B cell (primary cell): ENCODE measurements at regions not wholly inside any gene's neighbourhood (a gene's known extent, or its start where the extent isn't known, plus 50 kb on each side); places are given as distances from the start of the nearest gene placed in this dataset.

Source experiments
- ATAC-seq: fragments of 200-7000 bp; cut with Tn5 transposase; one replicate; pipeline ENCODE4 v1.10.0; 2021; ENCODE audit warnings: low read depth, mild to moderate bottlenecking, moderate number of reproducible peaks, moderate library complexity
- CTCF ChIA-PET: fragments of 350-600 bp; sonication (Branson Sonifier 250); formaldehyde crosslinking; loops from one replicate; lab custom pipeline; 2021; ENCODE audit warnings: antibody characterized with exemption, inconsistent platforms; lab: Charles Lee
- POLR2A ChIA-PET: fragments of 350-600 bp; sonication (Branson Sonifier 250); formaldehyde crosslinking; loops from one replicate; lab custom pipeline; 2021; ENCODE audit warnings: antibody characterized with exemption; lab: Charles Lee
- DNase-seq: peaks from one replicate; pipeline ENCODE4 v3.0.0; 2013
- H2AFZ ChIP-seq: 2 replicates; pipeline ENCODE4 v1.6.1; 2012; ENCODE audit warnings: mild to moderate bottlenecking, low read depth, low read length; ENCODE audit not compliant: insufficient read depth, poor library complexity, severe bottlenecking
- H3K27ac ChIP-seq, 2 donors: 1 replicate in 1 of 2; 2 replicates in 1 of 2; pipeline ENCODE4 v1.5.1; 2012 to 2013; ENCODE audit warnings: low read length in 2 of 2, mild to moderate bottlenecking in 2 of 2, moderate library complexity in 1 of 2
- H3K27me3 ChIP-seq, 4 experiments: fragments of 200-600 bp in 1 of 4; sonication (generic) in 1 of 4; replicated peaks in 1 of 4; 1 replicate in 2 of 4; 2 replicates in 2 of 4; pipeline versions ENCODE4 v1.6.1 to v1.7.0; 2013 to 2016; ENCODE audit warnings: low read length in 3 of 4, mild to moderate bottlenecking in 2 of 4, mixed read lengths in 1 of 4, moderate library complexity in 1 of 4; ENCODE audit not compliant: insufficient read depth in 4 of 4, control insufficient read depth in 3 of 4; ENCODE audit errors: control extremely low read depth in 1 of 4
- H3K36me3 ChIP-seq, 2 experiments: replicated peaks in 1 of 2; 1 replicate in 1 of 2; 2 replicates in 1 of 2; pipeline versions ENCODE4 v1.6.1 to v1.7.1; 2013; ENCODE audit warnings: low read length in 1 of 2; ENCODE audit not compliant: insufficient read depth in 2 of 2, control insufficient read depth in 1 of 2; ENCODE audit errors: control extremely low read depth in 1 of 2, extremely low read depth in 1 of 2
- H3K4me1 ChIP-seq, 2 donors: fragments of 200-600 bp in 1 of 2; sonication (generic) in 1 of 2; 1 replicate in 1 of 2; 2 replicates in 1 of 2; pipeline versions ENCODE4 v1.5.1 to v1.6.1; 2013 to 2017; ENCODE audit warnings: low read length in 2 of 2; ENCODE audit not compliant: control insufficient read depth in 2 of 2, insufficient read depth in 2 of 2
- H3K4me2 ChIP-seq: replicated peaks from 2 replicates; pipeline ENCODE3; 2012; ENCODE audit warnings: mild to moderate bottlenecking, low read depth, low read length; ENCODE audit not compliant: poor library complexity, severe bottlenecking
- H3K4me3 ChIP-seq, 5 experiments: fragments of 200-600 bp in 1 of 5; sonication (generic) in 1 of 5; 1 replicate in 3 of 5; 2 replicates in 2 of 5; pipeline versions ENCODE4 v1.5.1 to v1.7.0; 2011 to 2016; ENCODE audit warnings: low read length in 4 of 5, mild to moderate bottlenecking in 4 of 5, low read depth in 2 of 5, control low read depth in 1 of 5, moderate library complexity in 1 of 5; ENCODE audit not compliant: insufficient read depth in 1 of 5; ENCODE audit errors: control extremely low read depth in 1 of 5, extremely low read depth in 1 of 5
- H3K79me2 ChIP-seq: fragments of 200-600 bp; sonication (generic); one replicate; pipeline ENCODE4 v1.6.0; 2016; ENCODE audit warnings: low read length; ENCODE audit not compliant: control insufficient read depth, insufficient read depth
- H3K9ac ChIP-seq: fragments of 200-600 bp; sonication (generic); 2 replicates; pipeline ENCODE4 v1.6.1; 2017; ENCODE audit warnings: mild to moderate bottlenecking, low read length, moderate library complexity
- H3K9me3 ChIP-seq, 3 donors: one replicate each; pipeline versions ENCODE4 v1.6.1 to v1.7.1; 2013; ENCODE audit warnings: low read length in 2 of 3; ENCODE audit not compliant: control insufficient read depth in 2 of 3, insufficient read depth in 1 of 3; ENCODE audit errors: control extremely low read depth in 1 of 3
- H4K20me1 ChIP-seq: 2 replicates; pipeline ENCODE4 v1.6.0; 2012; ENCODE audit warnings: mild to moderate bottlenecking, low read length; ENCODE audit not compliant: insufficient read depth, control insufficient read depth, poor library complexity, severe bottlenecking
- H3K27ac Mint-ChIP-seq: one replicate; pipeline ENCODE4 v1.8.0; 2021; ENCODE audit warnings: mixed read lengths
- H3K27me3 Mint-ChIP-seq: one replicate; pipeline ENCODE4 v1.8.0; 2021; ENCODE audit warnings: mixed read lengths
- H3K4me1 Mint-ChIP-seq: one replicate; pipeline ENCODE4 v1.8.0; 2021; ENCODE audit warnings: mixed read lengths
- H3K4me3 Mint-ChIP-seq: one replicate; pipeline ENCODE4 v1.8.0; 2021; ENCODE audit warnings: mixed read lengths
- H3K9me3 Mint-ChIP-seq: one replicate; pipeline ENCODE4 v1.8.0; 2022; ENCODE audit warnings: mixed read lengths; ENCODE audit not compliant: insufficient read depth
- CTCF ChIP-seq: fragments of 200-600 bp; IDR thresholded peaks from one replicate; pipeline ENCODE4 v1.8.0; 2022; ENCODE audit warnings: antibody characterized with exemption, mild to moderate bottlenecking
- EZH2 ChIP-seq: IDR thresholded peaks from 2 replicates; pipeline ENCODE4 v1.6.1; 2012; ENCODE audit warnings: borderline replicate concordance, low read depth, mild to moderate bottlenecking, moderate library complexity, low read length; ENCODE audit not compliant: insufficient read depth, poor library complexity, severe bottlenecking
- WGBS: methylation state at CpG from one replicate; pipeline ENCODE4 v1.1.5; 2013; ENCODE audit warnings: missing lambda C conversion rate; ENCODE audit not compliant: insufficient coverage; 5-methylcytosine and 5-hydroxymethylcytosine counted together
- intact Hi-C: fragments of 100-400 bp; cut with micrococcal nuclease; formaldehyde crosslinking; loops from one replicate; pipeline ENCODE4 v1.10.0; 2022

GRCh38 chr3:29077356-29077755 is 203.5 kb upstream of the RBMS3 start:
- DNase-seq = no peak
- H3K9me3 Mint-ChIP-seq = no peaks in the 10 kb centered on the region
- H3K27ac Mint-ChIP-seq = no peak overlapping the region
- ChIA-PET CTCF (no interaction called here), POLR2A (no interaction called here)
- H3K9ac ChIP-seq = no peak overlapping the region
- H3K36me3 ChIP-seq = no peaks in the 10 kb centered on the region
- H3K4me1 ChIP-seq = no peaks in the 10 kb centered on the region
- TF ChIP-seq CTCF (no peak), EZH2 (no peak)
- H3K27me3 ChIP-seq = no peaks in the 10 kb centered on the region
- no peak overlapping the region for H3K4me3 Mint-ChIP-seq
- H3K4me3 ChIP-seq = no peak overlapping the region
- H4K20me1 ChIP-seq = no peaks in the 10 kb centered on the region
- intact Hi-C loops = no loop called here
- no peak overlapping the region for H3K27ac ChIP-seq
- H3K27me3 Mint-ChIP-seq = no peaks in the 10 kb centered on the region
- no peak overlapping the region for H3K4me2 ChIP-seq
- no peaks in the 10 kb centered on the region for H3K79me2 ChIP-seq
- no CpG with 5 or more reads among the region's 2 CpGs for WGBS
- H3K9me3 ChIP-seq = no peaks in the 10 kb centered on the region
- no peak for ATAC-seq
- no peak overlapping the region for H2AFZ ChIP-seq
- no peaks in the 10 kb centered on the region for H3K4me1 Mint-ChIP-seq

GRCh38 chr3:29079358-29079757 is 201.5 kb upstream of the RBMS3 start:
- Mint-ChIP-seq H3K9me3 (peaks cover 3% of the 10 kb centered on the region), H3K4me1 (no peaks in the 10 kb centered on the region), H3K4me3 (no peak overlapping the region), H3K27ac (no peak overlapping the region), H3K27me3 (no peaks in the 10 kb centered on the region)
- H3K79me2 ChIP-seq = no peaks in the 10 kb centered on the region
- H3K9me3 ChIP-seq = no peaks in the 10 kb centered on the region
- H3K4me3 ChIP-seq = no peak overlapping the region
- H4K20me1 ChIP-seq = no peaks in the 10 kb centered on the region
- no peak overlapping the region for H3K9ac ChIP-seq
- H3K4me2 ChIP-seq = no peak overlapping the region
- DNase-seq = no peak
- no peaks in the 10 kb centered on the region for H3K36me3 ChIP-seq
- H3K27ac ChIP-seq = no peak overlapping the region
- CTCF ChIA-PET = no interaction called here
- H2AFZ ChIP-seq = no peak overlapping the region
- no peaks in the 10 kb centered on the region for H3K4me1 ChIP-seq
- POLR2A ChIA-PET = no interaction called here
- no peaks in the 10 kb centered on the region for H3K27me3 ChIP-seq
- intact Hi-C loops = no loop called here
- TF ChIP-seq EZH2 = no peak
- TF ChIP-seq CTCF = no peak
- ATAC-seq = no peak
